ENCODE measurements at regions not wholly inside any gene's neighbourhood (a gene's known extent, or its start where the extent isn't known, plus 50 kb on each side); places are given as distances from the start of the nearest gene placed in this dataset.

DNA sequence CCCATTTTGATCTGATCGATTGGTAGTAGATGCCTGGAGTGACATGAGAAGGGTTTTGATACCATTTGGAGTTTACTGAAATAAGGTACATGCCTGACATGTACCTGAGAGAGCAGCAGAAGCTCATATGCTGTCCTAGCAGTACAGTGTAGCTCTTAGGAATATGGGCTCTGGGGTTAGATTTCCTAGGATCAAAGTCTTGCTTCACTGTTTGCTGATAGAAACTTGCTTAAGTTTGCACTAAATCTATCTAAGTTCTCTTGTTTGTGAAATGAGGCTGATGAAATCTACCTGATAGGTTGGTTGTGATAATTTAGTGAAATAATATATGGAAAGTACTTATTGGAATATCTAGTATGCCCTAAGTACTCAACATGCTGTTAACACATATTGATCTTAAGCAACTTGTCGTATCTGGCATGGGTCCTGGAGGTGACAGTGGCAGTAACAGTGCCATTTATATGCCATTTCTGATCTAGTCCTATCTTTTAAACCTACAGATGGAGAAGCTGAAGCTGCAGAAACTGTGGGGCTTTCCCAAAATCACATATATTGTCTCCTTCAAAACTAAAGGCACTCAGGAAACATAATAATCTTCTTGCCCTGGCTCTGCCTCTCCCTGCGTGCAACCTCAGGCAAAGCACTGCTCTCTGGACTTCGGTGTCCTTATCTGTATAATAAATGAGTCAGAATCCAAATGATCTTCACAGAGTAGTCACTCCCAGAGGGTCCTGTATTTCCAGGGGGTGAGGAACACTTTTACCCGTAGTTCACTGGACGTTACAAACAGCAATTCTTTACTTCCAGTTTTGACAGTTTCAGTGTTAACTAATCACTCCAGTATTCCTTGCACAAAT, 223.6 kb upstream of the SETMAR start:
- H3K4me1 ChIP-seq (ENCODE audit: control insufficient read depth in 2 of 2, insufficient read depth in 2 of 2, low read length in 2 of 2): peaks cover 5 to 13% of the 10 kb centered on the region in 2 donors
- H3K9me3 ChIP-seq (ENCODE audit: control extremely low read depth in 1 of 3, control insufficient read depth in 2 of 3, insufficient read depth in 1 of 3, low read length in 2 of 3): no peaks in the 10 kb centered on the region
- no peaks in the 10 kb centered on the region for H3K27me3 ChIP-seq (replicated peaks in 1 of 4; ENCODE audit: control extremely low read depth in 1 of 4, control insufficient read depth in 3 of 4, insufficient read depth in 4 of 4, low read length in 3 of 4)
- CTCF ChIA-PET: no interaction called here
- DNase-seq: no peak
- H3K4me2 ChIP-seq (replicated peaks; ENCODE audit: low read depth, low read length, poor library complexity, severe bottlenecking): no peak overlapping the region
- no peaks in the 10 kb centered on the region for H4K20me1 ChIP-seq (ENCODE audit: control insufficient read depth, insufficient read depth, low read length, poor library complexity, severe bottlenecking)
- no peak overlapping the region for H2AFZ ChIP-seq (ENCODE audit: insufficient read depth, low read depth, low read length, poor library complexity, severe bottlenecking)
- no peak for ATAC-seq (ENCODE audit: low read depth)
- Mint-ChIP-seq H3K27ac (no peak overlapping the region), H3K9me3 (ENCODE audit: insufficient read depth) (no peaks in the 10 kb centered on the region), H3K27me3 (no peaks in the 10 kb centered on the region), H3K4me1 (peaks cover 29% of the 10 kb centered on the region), H3K4me3 (no peak overlapping the region)
- no peaks in the 10 kb centered on the region for H3K79me2 ChIP-seq (ENCODE audit: control insufficient read depth, insufficient read depth, low read length)
- 90% methylated on average over 3 of the region's 6 CpGs for WGBS (ENCODE audit: insufficient coverage)
- no peak overlapping the region for H3K4me3 ChIP-seq (ENCODE audit: control extremely low read depth in 1 of 5, extremely low read depth in 1 of 5, insufficient read depth in 1 of 5, low read depth in 2 of 5, low read length in 4 of 5)
- H3K9ac ChIP-seq (ENCODE audit: low read length): no peak overlapping the region
- intact Hi-C loops (cut with micrococcal nuclease): no loop called here
- no peak overlapping the region for H3K27ac ChIP-seq (ENCODE audit: low read length in 2 of 2)
- TF ChIP-seq EZH2 (IDR thresholded peaks at IDR 0.05; ENCODE audit: borderline replicate concordance, insufficient read depth, low read depth, low read length, poor library complexity, severe bottlenecking): no peak
- TF ChIP-seq, protein P1, sequence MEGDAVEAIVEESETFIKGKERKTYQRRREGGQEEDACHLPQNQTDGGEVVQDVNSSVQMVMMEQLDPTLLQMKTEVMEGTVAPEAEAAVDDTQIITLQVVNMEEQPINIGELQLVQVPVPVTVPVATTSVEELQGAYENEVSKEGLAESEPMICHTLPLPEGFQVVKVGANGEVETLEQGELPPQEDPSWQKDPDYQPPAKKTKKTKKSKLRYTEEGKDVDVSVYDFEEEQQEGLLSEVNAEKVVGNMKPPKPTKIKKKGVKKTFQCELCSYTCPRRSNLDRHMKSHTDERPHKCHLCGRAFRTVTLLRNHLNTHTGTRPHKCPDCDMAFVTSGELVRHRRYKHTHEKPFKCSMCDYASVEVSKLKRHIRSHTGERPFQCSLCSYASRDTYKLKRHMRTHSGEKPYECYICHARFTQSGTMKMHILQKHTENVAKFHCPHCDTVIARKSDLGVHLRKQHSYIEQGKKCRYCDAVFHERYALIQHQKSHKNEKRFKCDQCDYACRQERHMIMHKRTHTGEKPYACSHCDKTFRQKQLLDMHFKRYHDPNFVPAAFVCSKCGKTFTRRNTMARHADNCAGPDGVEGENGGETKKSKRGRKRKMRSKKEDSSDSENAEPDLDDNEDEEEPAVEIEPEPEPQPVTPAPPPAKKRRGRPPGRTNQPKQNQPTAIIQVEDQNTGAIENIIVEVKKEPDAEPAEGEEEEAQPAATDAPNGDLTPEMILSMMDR (IDR thresholded peaks at IDR 0.05): no peak
- POLR2A ChIA-PET: no interaction called here
- no peaks in the 10 kb centered on the region for H3K36me3 ChIP-seq (replicated peaks in 1 of 2; ENCODE audit: control extremely low read depth in 1 of 2, control insufficient read depth in 1 of 2, extremely low read depth in 1 of 2, insufficient read depth in 2 of 2, low read length in 1 of 2)

DNA sequence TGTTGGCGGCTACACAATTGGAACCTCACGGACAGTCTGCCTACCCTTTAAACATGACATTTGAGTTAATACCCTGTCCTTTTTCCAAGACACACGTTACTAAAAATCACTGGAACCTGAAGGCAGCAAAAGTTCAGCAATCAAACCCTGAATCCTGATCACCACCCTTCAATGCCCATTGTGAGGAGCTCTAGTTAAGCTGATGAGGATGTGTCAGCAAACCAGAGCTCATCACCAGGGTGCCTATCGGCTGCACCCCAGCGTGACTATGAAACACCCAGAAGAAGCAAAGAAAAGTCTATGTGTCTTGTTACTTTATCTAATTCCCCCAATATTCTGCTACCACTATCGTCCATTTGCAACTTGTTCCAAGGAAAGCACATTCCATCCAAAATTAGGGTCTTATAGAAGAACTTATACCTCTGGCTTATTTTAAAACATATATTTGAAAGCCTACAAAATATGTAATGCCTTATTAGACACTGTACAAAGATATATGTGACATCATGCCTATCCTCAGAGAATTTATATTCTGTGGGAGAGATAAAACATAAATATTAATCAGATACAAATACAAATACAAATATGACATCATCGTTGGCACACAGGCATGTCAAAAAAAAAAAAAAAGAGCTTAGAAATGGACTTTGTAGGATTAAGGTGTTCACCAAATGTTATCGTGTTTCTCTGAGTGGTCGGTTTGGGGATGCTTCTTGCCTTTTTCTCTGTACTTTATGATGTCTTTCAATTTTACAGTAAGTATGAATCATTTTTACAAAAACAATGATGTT, 219.7 kb upstream of the SETMAR start:
- ATAC-seq (ENCODE audit: low read depth): no peak
- Histone ChIP-seq H3K4me3 (ENCODE audit: control extremely low read depth in 1 of 5, extremely low read depth in 1 of 5, insufficient read depth in 1 of 5, low read depth in 2 of 5, low read length in 4 of 5) (no peak overlapping the region), H3K27ac (ENCODE audit: low read length in 2 of 2) (no peak overlapping the region), H3K36me3 (replicated peaks in 1 of 2; ENCODE audit: control extremely low read depth in 1 of 2, control insufficient read depth in 1 of 2, extremely low read depth in 1 of 2, insufficient read depth in 2 of 2, low read length in 1 of 2) (no peaks in the 10 kb centered on the region), H2AFZ (ENCODE audit: insufficient read depth, low read depth, low read length, poor library complexity, severe bottlenecking) (no peak overlapping the region), H3K9me3 (ENCODE audit: control extremely low read depth in 1 of 3, control insufficient read depth in 2 of 3, insufficient read depth in 1 of 3, low read length in 2 of 3) (no peaks in the 10 kb centered on the region), H3K4me2 (replicated peaks; ENCODE audit: low read depth, low read length, poor library complexity, severe bottlenecking) (no peak overlapping the region), H3K79me2 (ENCODE audit: control insufficient read depth, insufficient read depth, low read length) (no peaks in the 10 kb centered on the region), H3K4me1 (ENCODE audit: control insufficient read depth in 2 of 2, insufficient read depth in 2 of 2, low read length in 2 of 2) (peaks cover 0 to 4% of the 10 kb centered on the region in 2 donors), H3K9ac (ENCODE audit: low read length) (no peak overlapping the region), H3K27me3 (replicated peaks in 1 of 4; ENCODE audit: control extremely low read depth in 1 of 4, control insufficient read depth in 3 of 4, insufficient read depth in 4 of 4, low read length in 3 of 4) (no peaks in the 10 kb centered on the region), H4K20me1 (ENCODE audit: control insufficient read depth, insufficient read depth, low read length, poor library complexity, severe bottlenecking) (no peaks in the 10 kb centered on the region)
- WGBS (ENCODE audit: insufficient coverage): 91% methylated on average over 3 of the region's 9 CpGs
- H3K27me3 Mint-ChIP-seq: no peaks in the 10 kb centered on the region
- H3K4me1 Mint-ChIP-seq: peaks cover 14% of the 10 kb centered on the region
- H3K27ac Mint-ChIP-seq: no peak overlapping the region
- ChIA-PET CTCF (no interaction called here), POLR2A (no interaction called here)
- no peaks in the 10 kb centered on the region for H3K9me3 Mint-ChIP-seq (ENCODE audit: insufficient read depth)
- DNase-seq: no peak
- intact Hi-C loops (cut with micrococcal nuclease): no loop called here
- TF ChIP-seq, protein P1 (IDR thresholded peaks at IDR 0.05): no peak
- no peak for TF ChIP-seq EZH2 (IDR thresholded peaks at IDR 0.05; ENCODE audit: borderline replicate concordance, insufficient read depth, low read depth, low read length, poor library complexity, severe bottlenecking)
- no peak overlapping the region for H3K4me3 Mint-ChIP-seq

All from B cell (primary cell).